Suppressor macrophage treated with lipopolysaccharide for 4 hours (primary cell): ENCODE measurements at regions not wholly inside any gene's neighbourhood (a gene's known extent, or its start where the extent isn't known, plus 50 kb on each side); places are given as distances from the start of the nearest gene placed in this dataset.
A peak's percentile ranks its signal among the peaks of the same experiment; 100 is the strongest.
"Not testable (repeated sequence)": the region's sequence is repeated elsewhere in the genome, so short reads cannot be mapped to it uniquely, and the experiment has no call there.

ENCODE experiments used
- DNase-seq: peaks from one replicate; pipeline ENCODE4 v3.0.0-alpha.2; 2020

- no peak for DNase-seq
These were observed 292.4 kb downstream of the SLC7A11 start for GRCh38 chr4:137949746-137950145.

GRCh38 chr4:137946453-137947174 is 295.5 kb downstream of the SLC7A11 start:
- no peak for DNase-seq

GRCh38 chr4:137942815-137943214 is 299.3 kb downstream of the SLC7A11 start:
- DNase-seq: not testable (repeated sequence)

GRCh38 chr4:137942015-137942515 is 300.1 kb downstream of the SLC7A11 start:
- DNase-seq: not testable (repeated sequence)

GRCh38 chr4:137934911-137935310 is 307.2 kb downstream of the SLC7A11 start:
- no peak for DNase-seq

GRCh38 chr4:137934046-137934445 is 308.1 kb downstream of the SLC7A11 start:
- DNase-seq: no peak

GRCh38 chr4:137927972-137928371 is 314.2 kb downstream of the SLC7A11 start:
- no peak for DNase-seq

GRCh38 chr4:137923494-137923893 is 318.7 kb downstream of the SLC7A11 start:
- no peak for DNase-seq

GRCh38 chr4:137922721-137923120 is 319.4 kb downstream of the SLC7A11 start:
- DNase-seq: no peak

- no peak for DNase-seq
These were observed 332.4 kb downstream of the SLC7A11 start for GRCh38 chr4:137909529-137910309.

GRCh38 chr4:137905930-137906329 is 336.2 kb downstream of the SLC7A11 start:
- no peak for DNase-seq

- no peak for DNase-seq
These were observed 341.0 kb downstream of the SLC7A11 start for GRCh38 chr4:137901114-137901513.

GRCh38 chr4:137896221-137896737 is 345.9 kb downstream of the SLC7A11 start:
- no peak for DNase-seq

- not testable (repeated sequence) for DNase-seq
These were observed 346.6 kb downstream of the SLC7A11 start for GRCh38 chr4:137895515-137895914.

GRCh38 chr4:137892134-137892533 is 350.0 kb downstream of the SLC7A11 start:
- DNase-seq: no peak

- DNase-seq: no peak
These were observed 351.3 kb downstream of the SLC7A11 start for GRCh38 chr4:137890812-137891211.

- DNase-seq: no peak
These were observed 349.3 kb upstream of the PCDH18 start for GRCh38 chr4:137881641-137882040.

- not testable (repeated sequence) for DNase-seq
These were observed 335.8 kb upstream of the PCDH18 start for GRCh38 chr4:137868067-137868466.

GRCh38 chr4:137866671-137867070 is 334.4 kb upstream of the PCDH18 start:
- no peak for DNase-seq

- DNase-seq: peak; percentile 17
These were observed 329.4 kb upstream of the PCDH18 start for GRCh38 chr4:137861682-137862081.

GRCh38 chr4:137853424-137853823 is 321.1 kb upstream of the PCDH18 start:
- no peak for DNase-seq

- DNase-seq: no peak
These were observed 320.0 kb upstream of the PCDH18 start for GRCh38 chr4:137852326-137852725.

GRCh38 chr4:137851435-137851834 is 319.1 kb upstream of the PCDH18 start:
- DNase-seq: no peak

GRCh38 chr4:137827945-137828344 is 295.7 kb upstream of the PCDH18 start:
- not testable (repeated sequence) for DNase-seq
